ENCODE measurements at regions not wholly inside any gene's neighbourhood (a gene's known extent, or its start where the extent isn't known, plus 50 kb on each side); places are given as distances from the start of the nearest gene placed in this dataset.

- TF ChIP-seq CTCF (IDR thresholded peaks at IDR 0.05) (no peak), POLR2A (IDR thresholded peaks at IDR 0.05) (no peak), EP300 (IDR thresholded peaks at IDR 0.05) (no peak)
Observed at GRCh38 chr18:42255908-42256765, 301.1 kb downstream of the PIK3C3 start.
